ENCODE measurements at regions not wholly inside any gene's neighbourhood (a gene's known extent, or its start where the extent isn't known, plus 50 kb on each side); places are given as distances from the start of the nearest gene placed in this dataset.

DNA sequence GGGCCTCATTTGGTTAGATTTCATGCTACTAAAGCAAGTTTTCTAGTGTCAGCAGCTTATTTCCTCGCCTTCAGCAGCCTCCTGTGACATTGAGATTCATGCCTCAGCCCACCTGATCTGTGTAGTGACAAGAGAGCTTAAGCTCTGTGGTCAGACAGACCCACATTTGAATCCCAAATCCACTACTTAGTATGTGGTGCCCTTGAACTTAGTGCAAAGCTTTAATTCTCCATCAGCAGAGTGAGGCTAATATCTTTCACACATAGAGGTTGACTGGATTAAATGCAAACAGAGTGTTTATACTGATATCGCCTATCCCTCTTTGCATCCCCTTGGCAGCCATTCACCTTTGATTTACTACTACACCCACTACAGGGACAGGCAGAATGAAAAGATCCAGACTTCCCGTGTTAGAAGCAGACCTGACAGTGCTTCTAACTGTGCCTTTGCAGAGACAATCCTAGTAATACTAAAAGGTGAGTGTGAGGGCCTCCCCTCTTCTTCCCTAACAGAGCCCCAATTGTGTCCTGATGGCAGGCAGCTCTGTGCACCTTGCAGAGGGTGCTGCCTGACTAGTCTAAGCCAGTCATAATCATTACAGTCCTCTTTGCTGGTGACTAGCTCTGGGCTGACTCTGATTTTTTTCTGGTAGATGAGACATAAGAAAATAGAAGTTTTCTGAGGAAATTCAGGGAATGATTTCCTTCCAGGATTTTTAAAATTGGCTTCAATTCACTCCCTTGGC lies 264.0 kb downstream of the CTH start:
- H3K36me3 ChIP-seq (ENCODE audit: insufficient read depth, low read depth, low read length), result no peaks in the 10 kb centered on the region
- H3K4me3 ChIP-seq (ENCODE audit: low read length), result no peak overlapping the region

DNA sequence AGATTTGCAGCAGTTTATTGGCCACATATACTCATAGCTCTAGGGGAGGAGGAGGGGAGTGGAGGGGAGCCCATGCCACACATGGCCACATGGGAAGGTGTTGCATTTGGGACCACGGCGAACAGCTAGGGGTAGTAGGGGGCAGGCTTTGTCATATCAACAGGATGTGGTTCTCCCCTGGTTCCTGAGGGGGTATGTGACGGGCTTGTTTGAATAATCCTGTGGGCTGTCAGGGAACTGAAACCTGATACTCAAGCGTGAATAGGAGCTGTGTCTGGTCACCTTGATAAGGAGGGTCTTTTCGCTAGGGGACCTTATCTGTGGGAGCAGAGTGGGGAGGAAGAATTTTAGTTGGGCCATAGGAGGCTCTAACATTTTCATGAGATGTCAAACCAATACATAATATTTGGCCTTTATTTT lies 264.7 kb downstream of the CTH start:
- Histone ChIP-seq H3K4me1 (ENCODE audit: insufficient read depth, low read length) (peaks cover 13% of the 10 kb centered on the region; the same call in 1 of the 2 replicates), H3K36me3 (ENCODE audit: insufficient read depth, low read depth, low read length) (no peaks in the 10 kb centered on the region), H3K27me3 (ENCODE audit: insufficient read depth, low read length) (no peaks in the 10 kb centered on the region), H3K27ac (ENCODE audit: low read length) (no peak overlapping the region), H3K9me3 (ENCODE audit: insufficient read depth, low read depth, low read length) (no peaks in the 10 kb centered on the region), H3K4me3 (ENCODE audit: low read length) (no peak overlapping the region), H3K9ac (ENCODE audit: low read depth, low read length) (no peak overlapping the region)

More for the DNA sequence above, 264.0 kb downstream of the CTH start:
- H3K9ac ChIP-seq (ENCODE audit: low read depth, low read length), result no peak overlapping the region
- no peaks in the 10 kb centered on the region for H3K9me3 ChIP-seq (ENCODE audit: insufficient read depth, low read depth, low read length)
- no peaks in the 10 kb centered on the region for H3K27me3 ChIP-seq (ENCODE audit: insufficient read depth, low read length)
- H3K4me1 ChIP-seq (ENCODE audit: insufficient read depth, low read length), result peaks cover 13% of the 10 kb centered on the region; the same call in 1 of the 2 replicates
- no peak overlapping the region for H3K27ac ChIP-seq (ENCODE audit: low read length)

DNA sequence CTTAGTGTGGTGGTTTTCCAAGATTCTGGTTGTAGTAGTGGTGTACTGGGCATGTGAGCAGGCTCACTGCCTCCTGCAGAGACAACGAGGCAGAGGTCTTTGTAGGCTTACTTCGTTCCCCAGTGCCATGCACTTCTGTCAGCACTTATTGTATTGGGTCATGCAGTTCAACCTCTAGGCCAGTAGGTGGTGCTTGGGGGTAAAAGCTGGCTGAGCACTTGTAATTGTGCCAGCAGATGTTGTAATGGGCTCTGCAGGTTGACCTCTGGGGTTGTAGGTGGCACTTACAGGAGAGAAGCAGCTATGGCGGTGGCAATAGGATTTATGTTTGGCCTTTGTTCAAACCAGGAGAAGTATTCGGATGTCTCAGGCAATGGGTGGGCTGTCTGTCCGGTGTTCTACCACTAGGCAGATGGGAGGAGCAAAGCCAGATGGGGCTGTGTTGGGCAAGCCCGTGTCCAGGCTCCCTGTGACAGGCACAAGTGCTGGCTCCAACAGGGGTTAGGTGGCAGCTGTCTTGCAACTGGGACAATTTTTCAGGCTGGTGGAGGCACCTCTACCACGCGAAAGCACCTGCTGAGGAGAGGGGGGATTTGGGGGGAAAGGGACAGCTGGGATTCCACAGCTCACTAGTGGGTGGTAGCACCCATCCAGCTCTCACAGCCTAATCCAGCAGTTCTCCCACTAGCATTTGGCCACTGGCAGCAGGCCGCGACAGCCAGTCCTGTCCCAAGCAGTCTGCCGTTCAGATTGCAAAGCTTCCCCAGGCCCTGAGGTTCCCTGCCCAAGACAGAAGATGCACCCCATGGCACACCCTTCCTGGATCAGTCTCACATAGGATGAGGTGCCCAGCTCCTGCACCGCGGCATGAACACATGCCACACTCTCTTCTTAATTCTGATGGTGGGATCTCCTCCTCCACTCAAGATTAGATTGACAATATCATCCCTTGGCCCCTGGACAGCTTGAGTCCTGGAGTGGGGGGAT lies 274.5 kb downstream of the CTH start:
- Histone ChIP-seq H3K27me3 (ENCODE audit: insufficient read depth, low read length) (no peaks in the 10 kb centered on the region), H3K36me3 (ENCODE audit: insufficient read depth, low read depth, low read length) (no peaks in the 10 kb centered on the region), H3K9me3 (ENCODE audit: insufficient read depth, low read depth, low read length) (no peaks in the 10 kb centered on the region), H3K9ac (ENCODE audit: low read depth, low read length) (no peak overlapping the region), H3K4me3 (ENCODE audit: low read length) (no peak overlapping the region), H3K4me1 (ENCODE audit: insufficient read depth, low read length) (peaks cover 3% of the 10 kb centered on the region; the same call in 1 of the 2 replicates), H3K27ac (ENCODE audit: low read length) (no peak overlapping the region)

- no peak overlapping the region for H3K27ac ChIP-seq (ENCODE audit: low read length)
- H3K4me1 ChIP-seq (ENCODE audit: insufficient read depth, low read length), result peaks cover 3% of the 10 kb centered on the region; the same call in 1 of the 2 replicates
- no peaks in the 10 kb centered on the region for H3K9me3 ChIP-seq (ENCODE audit: insufficient read depth, low read depth, low read length)
- no peaks in the 10 kb centered on the region for H3K27me3 ChIP-seq (ENCODE audit: insufficient read depth, low read length)
- H3K36me3 ChIP-seq (ENCODE audit: insufficient read depth, low read depth, low read length), result no peaks in the 10 kb centered on the region
- H3K9ac ChIP-seq (ENCODE audit: low read depth, low read length), result no peak overlapping the region
- no peak overlapping the region for H3K4me3 ChIP-seq (ENCODE audit: low read length)
Measured at GRCh38 chr1:70688580-70688979, 277.5 kb downstream of the CTH start.

GRCh38 chr1:70706381-70707037 lies 295.4 kb downstream of the CTH start:
- H3K36me3 ChIP-seq (ENCODE audit: insufficient read depth, low read depth, low read length), result no peaks in the 10 kb centered on the region
- no peaks in the 10 kb centered on the region for H3K4me1 ChIP-seq (ENCODE audit: insufficient read depth, low read length)
- H3K27me3 ChIP-seq (ENCODE audit: insufficient read depth, low read length), result no peaks in the 10 kb centered on the region
- H3K9me3 ChIP-seq (ENCODE audit: insufficient read depth, low read depth, low read length), result no peaks in the 10 kb centered on the region
- no peak overlapping the region for H3K27ac ChIP-seq (ENCODE audit: low read length)
- H3K4me3 ChIP-seq (ENCODE audit: low read length), result peak overlapping the region; percentile 69
- H3K9ac ChIP-seq (ENCODE audit: low read depth, low read length), result peak overlapping the region; percentile 80; the same call in 1 of the 2 replicates

GRCh38 chr1:70707214-70707613 lies 296.1 kb downstream of the CTH start:
- Histone ChIP-seq H3K4me1 (ENCODE audit: insufficient read depth, low read length) (no peaks in the 10 kb centered on the region), H3K36me3 (ENCODE audit: insufficient read depth, low read depth, low read length) (no peaks in the 10 kb centered on the region), H3K4me3 (ENCODE audit: low read length) (peak overlapping the region; percentile 69; the same call in 1 of the 2 replicates), H3K27ac (ENCODE audit: low read length) (no peak overlapping the region), H3K9me3 (ENCODE audit: insufficient read depth, low read depth, low read length) (no peaks in the 10 kb centered on the region), H3K27me3 (ENCODE audit: insufficient read depth, low read length) (no peaks in the 10 kb centered on the region), H3K9ac (ENCODE audit: low read depth, low read length) (no peak overlapping the region; the same call in 1 of the 2 replicates)

GRCh38 chr1:70714149-70714548 lies 303.1 kb downstream of the CTH start:
- Histone ChIP-seq H3K27me3 (ENCODE audit: insufficient read depth, low read length) (no peaks in the 10 kb centered on the region), H3K27ac (ENCODE audit: low read length) (no peak overlapping the region), H3K9ac (ENCODE audit: low read depth, low read length) (no peak overlapping the region), H3K9me3 (ENCODE audit: insufficient read depth, low read depth, low read length) (no peaks in the 10 kb centered on the region), H3K4me1 (ENCODE audit: insufficient read depth, low read length) (no peaks in the 10 kb centered on the region), H3K36me3 (ENCODE audit: insufficient read depth, low read depth, low read length) (no peaks in the 10 kb centered on the region), H3K4me3 (ENCODE audit: low read length) (no peak overlapping the region)

- Histone ChIP-seq H3K4me3 (ENCODE audit: low read length) (no peak overlapping the region), H3K9me3 (ENCODE audit: insufficient read depth, low read depth, low read length) (no peaks in the 10 kb centered on the region), H3K4me1 (ENCODE audit: insufficient read depth, low read length) (no peaks in the 10 kb centered on the region), H3K9ac (ENCODE audit: low read depth, low read length) (no peak overlapping the region), H3K36me3 (ENCODE audit: insufficient read depth, low read depth, low read length) (no peaks in the 10 kb centered on the region), H3K27ac (ENCODE audit: low read length) (no peak overlapping the region), H3K27me3 (ENCODE audit: insufficient read depth, low read length) (no peaks in the 10 kb centered on the region)
Measured at GRCh38 chr1:70717211-70717610, 306.1 kb downstream of the CTH start.

DNA sequence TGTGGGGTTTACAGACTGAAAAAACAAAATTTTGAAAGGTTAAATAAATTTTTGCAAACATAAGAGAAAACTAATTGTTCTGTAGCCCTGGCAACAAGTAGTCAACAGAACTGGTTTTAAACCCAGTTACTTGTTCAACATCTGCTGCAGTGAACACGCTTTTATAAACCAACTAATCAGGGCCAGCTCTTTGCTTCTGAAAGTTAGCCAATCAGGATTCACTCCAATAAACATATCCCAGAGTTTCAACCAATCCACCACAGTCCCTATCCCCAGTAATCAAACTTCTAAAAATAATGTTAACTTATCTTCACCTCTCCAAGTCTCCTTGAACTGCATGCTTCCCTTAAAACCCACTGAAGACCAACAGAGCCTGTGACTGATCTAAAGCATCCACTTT lies 306.6 kb downstream of the CTH start:
- Histone ChIP-seq H3K27ac (ENCODE audit: low read length) (no peak overlapping the region), H3K27me3 (ENCODE audit: insufficient read depth, low read length) (no peaks in the 10 kb centered on the region), H3K9ac (ENCODE audit: low read depth, low read length) (no peak overlapping the region), H3K36me3 (ENCODE audit: insufficient read depth, low read depth, low read length) (no peaks in the 10 kb centered on the region), H3K4me1 (ENCODE audit: insufficient read depth, low read length) (no peaks in the 10 kb centered on the region), H3K4me3 (ENCODE audit: low read length) (no peak overlapping the region), H3K9me3 (ENCODE audit: insufficient read depth, low read depth, low read length) (no peaks in the 10 kb centered on the region)

- Histone ChIP-seq H3K9ac (ENCODE audit: low read depth, low read length) (no peak overlapping the region), H3K27me3 (ENCODE audit: insufficient read depth, low read length) (no peaks in the 10 kb centered on the region), H3K4me3 (ENCODE audit: low read length) (no peak overlapping the region), H3K4me1 (ENCODE audit: insufficient read depth, low read length) (no peaks in the 10 kb centered on the region), H3K27ac (ENCODE audit: low read length) (no peak overlapping the region), H3K9me3 (ENCODE audit: insufficient read depth, low read depth, low read length) (no peaks in the 10 kb centered on the region), H3K36me3 (ENCODE audit: insufficient read depth, low read depth, low read length) (no peaks in the 10 kb centered on the region)
Measured at GRCh38 chr1:70718086-70718630, 307.1 kb downstream of the CTH start.

DNA sequence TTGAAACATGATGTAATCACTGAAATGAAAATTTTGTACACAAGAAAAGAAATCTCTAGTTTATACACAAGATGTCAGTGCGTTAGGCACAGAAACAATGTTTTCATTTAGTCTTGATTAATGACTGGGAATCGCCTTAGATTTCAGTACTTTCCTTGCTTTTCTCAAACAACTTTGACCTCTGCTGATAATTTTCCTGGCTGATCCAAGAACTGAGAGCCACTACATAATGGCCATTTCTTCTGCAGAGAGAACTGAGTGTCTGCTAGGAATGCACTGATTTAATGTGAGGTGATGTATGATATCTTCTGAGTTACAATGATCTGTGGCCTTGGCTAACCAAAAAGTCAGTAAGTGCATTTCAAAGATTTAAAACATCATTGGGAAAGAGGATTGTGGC lies 308.1 kb downstream of the CTH start:
- Histone ChIP-seq H3K9me3 (ENCODE audit: insufficient read depth, low read depth, low read length) (no peaks in the 10 kb centered on the region; the same call in 1 of the 2 replicates), H3K9ac (ENCODE audit: low read depth, low read length) (no peak overlapping the region), H3K27me3 (ENCODE audit: insufficient read depth, low read length) (no peaks in the 10 kb centered on the region), H3K4me1 (ENCODE audit: insufficient read depth, low read length) (no peaks in the 10 kb centered on the region), H3K4me3 (ENCODE audit: low read length) (no peak overlapping the region), H3K36me3 (ENCODE audit: insufficient read depth, low read depth, low read length) (no peaks in the 10 kb centered on the region), H3K27ac (ENCODE audit: low read length) (no peak overlapping the region)
